IPS-18a (cell line): ENCODE measurements at regions not wholly inside any gene's neighbourhood (a gene's known extent, or its start where the extent isn't known, plus 50 kb on each side); places are given as distances from the start of the nearest gene placed in this dataset.

Source experiments
- H3K27ac ChIP-seq: one replicate; pipeline ENCODE4 v1.5.1; 2013; ENCODE audit warnings: low read length
- H3K27me3 ChIP-seq: one replicate; pipeline ENCODE4 v1.6.1; 2013; ENCODE audit warnings: mild to moderate bottlenecking, low read length; ENCODE audit not compliant: control insufficient read depth, insufficient read depth
- H3K36me3 ChIP-seq: one replicate; pipeline ENCODE4 v1.6.1; 2013; ENCODE audit warnings: low read depth, low read length; ENCODE audit not compliant: control insufficient read depth
- H3K4me1 ChIP-seq: one replicate; pipeline ENCODE4 v1.6.1; 2013; ENCODE audit warnings: low read depth, low read length; ENCODE audit not compliant: control insufficient read depth
- H3K4me3 ChIP-seq: one replicate; pipeline ENCODE4 v1.5.1; 2013; ENCODE audit warnings: low read length
- H3K9ac ChIP-seq: one replicate; pipeline ENCODE4 v1.6.1; 2013; ENCODE audit warnings: mild to moderate bottlenecking, low read length, moderate library complexity
- H3K9me3 ChIP-seq: one replicate; pipeline ENCODE4 v1.6.1; 2013; ENCODE audit warnings: low read depth, low read length; ENCODE audit not compliant: control insufficient read depth

GRCh38 chr1:218787826-218788225 lies 385.9 kb upstream of the LYPLAL1 start:
- Histone ChIP-seq H3K27ac (no peak overlapping the region), H3K4me3 (no peak overlapping the region), H3K9me3 (no peaks in the 10 kb centered on the region), H3K36me3 (no peaks in the 10 kb centered on the region), H3K9ac (no peak overlapping the region), H3K4me1 (no peaks in the 10 kb centered on the region), H3K27me3 (no peaks in the 10 kb centered on the region)

DNA sequence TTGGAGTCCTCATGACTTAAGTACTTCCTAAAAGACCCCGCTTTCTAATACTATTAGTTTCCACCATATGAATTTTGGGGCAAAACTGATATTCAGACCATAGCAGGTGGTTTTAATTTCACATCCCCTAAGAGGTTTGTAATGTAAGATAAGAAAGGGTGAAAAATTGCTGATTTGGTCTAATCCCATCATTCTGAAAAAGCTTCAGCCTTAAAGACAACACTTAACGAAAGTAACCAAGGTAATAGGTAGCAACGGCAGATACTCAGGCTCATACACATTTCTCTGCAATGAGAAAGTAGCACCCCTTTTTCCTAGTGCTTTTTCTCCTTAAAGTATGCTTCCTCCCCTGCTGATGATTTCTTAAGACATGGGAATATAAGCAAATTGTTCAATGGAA lies 376.9 kb upstream of the LYPLAL1 start:
- H3K9me3 ChIP-seq, result no peaks in the 10 kb centered on the region
- H3K4me1 ChIP-seq, result no peaks in the 10 kb centered on the region
- H3K27me3 ChIP-seq, result no peaks in the 10 kb centered on the region
- no peak overlapping the region for H3K27ac ChIP-seq
- H3K9ac ChIP-seq, result no peak overlapping the region
- no peak overlapping the region for H3K4me3 ChIP-seq
- no peaks in the 10 kb centered on the region for H3K36me3 ChIP-seq

- Histone ChIP-seq H3K9me3 (no peaks in the 10 kb centered on the region), H3K27ac (no peak overlapping the region), H3K4me1 (no peaks in the 10 kb centered on the region), H3K27me3 (no peaks in the 10 kb centered on the region), H3K9ac (no peak overlapping the region), H3K36me3 (no peaks in the 10 kb centered on the region), H3K4me3 (no peak overlapping the region)
Observed at GRCh38 chr1:218802799-218803198, 370.9 kb upstream of the LYPLAL1 start.

GRCh38 chr1:218803351-218803997 lies 370.2 kb upstream of the LYPLAL1 start:
- no peaks in the 10 kb centered on the region for H3K36me3 ChIP-seq
- H3K4me1 ChIP-seq, result no peaks in the 10 kb centered on the region
- no peaks in the 10 kb centered on the region for H3K27me3 ChIP-seq
- H3K27ac ChIP-seq, result no peak overlapping the region
- H3K4me3 ChIP-seq, result no peak overlapping the region
- no peak overlapping the region for H3K9ac ChIP-seq
- no peaks in the 10 kb centered on the region for H3K9me3 ChIP-seq

- Histone ChIP-seq H3K36me3 (no peaks in the 10 kb centered on the region), H3K4me1 (no peaks in the 10 kb centered on the region), H3K27me3 (no peaks in the 10 kb centered on the region), H3K4me3 (no peak overlapping the region), H3K27ac (no peak overlapping the region), H3K9me3 (no peaks in the 10 kb centered on the region), H3K9ac (no peak overlapping the region)
Observed at GRCh38 chr1:218804014-218804785, 369.5 kb upstream of the LYPLAL1 start.

DNA sequence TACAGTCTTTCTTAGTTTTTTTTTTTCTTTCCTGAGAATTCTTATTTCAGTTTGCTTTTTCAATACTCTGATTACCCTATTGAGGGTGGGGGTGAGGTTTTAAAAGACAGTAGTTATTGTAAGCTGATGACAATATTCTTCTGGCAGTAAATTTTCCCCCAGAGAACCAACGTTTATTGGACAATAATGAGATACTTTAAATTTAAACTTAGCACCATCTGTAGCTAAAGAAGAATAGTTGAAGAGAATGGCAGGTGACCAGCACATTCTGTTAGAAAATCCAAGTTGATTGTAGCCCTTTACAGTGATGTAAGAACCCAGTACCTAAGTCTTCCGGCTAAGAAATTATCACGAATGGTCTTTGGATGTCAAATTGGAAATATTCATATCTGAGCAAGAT lies 364.6 kb upstream of the LYPLAL1 start:
- Histone ChIP-seq H3K27ac (no peak overlapping the region), H3K9me3 (no peaks in the 10 kb centered on the region), H3K4me1 (no peaks in the 10 kb centered on the region), H3K4me3 (no peak overlapping the region), H3K27me3 (no peaks in the 10 kb centered on the region), H3K9ac (no peak overlapping the region), H3K36me3 (no peaks in the 10 kb centered on the region)

DNA sequence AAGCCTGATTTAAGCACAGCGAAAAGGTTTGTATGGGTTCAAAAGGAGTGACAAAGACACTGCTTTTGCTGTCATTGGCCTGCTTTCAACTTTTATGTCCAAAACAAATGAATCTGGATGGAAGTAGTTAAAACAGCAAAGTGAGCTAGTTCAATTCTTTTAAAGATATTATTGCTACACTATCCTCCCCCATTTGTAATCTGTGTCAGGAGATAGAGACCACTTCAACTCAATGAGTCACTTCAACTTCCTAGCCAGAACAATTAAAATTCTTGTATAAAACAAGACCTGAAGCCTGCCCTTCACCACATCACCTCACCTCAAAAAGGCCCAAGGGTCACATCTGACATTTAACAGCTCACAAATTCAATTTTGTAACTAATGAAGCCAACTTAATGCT lies 364.1 kb upstream of the LYPLAL1 start:
- Histone ChIP-seq H3K4me1 (no peaks in the 10 kb centered on the region), H3K9me3 (no peaks in the 10 kb centered on the region), H3K9ac (no peak overlapping the region), H3K27me3 (no peaks in the 10 kb centered on the region), H3K27ac (no peak overlapping the region), H3K36me3 (no peaks in the 10 kb centered on the region), H3K4me3 (no peak overlapping the region)

GRCh38 chr1:218810306-218810705 lies 363.4 kb upstream of the LYPLAL1 start:
- Histone ChIP-seq H3K9ac (no peak overlapping the region), H3K9me3 (no peaks in the 10 kb centered on the region), H3K27me3 (no peaks in the 10 kb centered on the region), H3K4me1 (no peaks in the 10 kb centered on the region), H3K4me3 (no peak overlapping the region), H3K36me3 (no peaks in the 10 kb centered on the region), H3K27ac (no peak overlapping the region)

DNA sequence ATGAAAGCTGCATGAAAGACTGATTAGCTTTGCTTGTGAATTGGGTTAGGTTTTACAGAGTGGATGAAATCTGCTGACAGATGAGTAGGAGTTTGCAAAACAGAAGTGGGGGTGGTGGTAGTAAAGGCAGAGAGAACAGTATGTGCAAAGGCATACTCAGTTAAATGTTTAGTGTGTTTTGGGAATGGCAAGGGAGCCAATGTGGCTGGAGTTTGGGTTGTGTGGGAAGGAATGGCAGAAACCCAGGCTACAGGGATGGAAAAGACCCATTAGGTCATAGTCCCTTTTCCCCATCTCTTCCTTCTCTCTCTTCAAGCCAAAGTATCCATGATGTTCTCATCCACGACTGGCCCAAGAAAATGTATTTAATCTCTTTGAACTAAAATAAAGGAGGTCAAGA lies 362.2 kb upstream of the LYPLAL1 start:
- H3K9ac ChIP-seq, result no peak overlapping the region
- no peaks in the 10 kb centered on the region for H3K36me3 ChIP-seq
- no peaks in the 10 kb centered on the region for H3K27me3 ChIP-seq
- no peak overlapping the region for H3K27ac ChIP-seq
- H3K9me3 ChIP-seq, result no peaks in the 10 kb centered on the region
- no peak overlapping the region for H3K4me3 ChIP-seq
- H3K4me1 ChIP-seq, result no peaks in the 10 kb centered on the region

GRCh38 chr1:218812360-218812759 lies 361.3 kb upstream of the LYPLAL1 start:
- Histone ChIP-seq H3K9ac (no peak overlapping the region), H3K36me3 (no peaks in the 10 kb centered on the region), H3K27me3 (no peaks in the 10 kb centered on the region), H3K4me1 (no peaks in the 10 kb centered on the region), H3K4me3 (no peak overlapping the region), H3K27ac (no peak overlapping the region), H3K9me3 (no peaks in the 10 kb centered on the region)

DNA sequence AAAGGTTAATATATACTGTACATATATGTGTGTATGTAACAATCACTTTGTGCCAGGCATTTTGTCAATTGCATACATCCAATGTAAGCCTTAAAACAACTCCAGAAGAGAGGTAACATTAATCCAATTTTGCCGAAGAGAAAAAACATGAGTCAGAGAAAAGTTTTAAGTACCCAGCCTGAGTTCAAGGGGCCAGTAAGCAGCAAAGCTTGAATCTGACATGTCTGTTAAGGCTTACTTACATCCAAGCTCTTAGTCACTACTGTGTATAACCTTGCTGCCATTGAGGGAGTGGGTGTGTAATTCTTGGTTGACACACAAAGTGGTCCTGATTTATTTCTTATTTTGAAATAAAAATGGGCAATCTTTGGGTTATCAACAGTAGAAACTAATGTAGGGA lies 360.4 kb upstream of the LYPLAL1 start:
- Histone ChIP-seq H3K4me1 (no peaks in the 10 kb centered on the region), H3K4me3 (no peak overlapping the region), H3K36me3 (no peaks in the 10 kb centered on the region), H3K9me3 (no peaks in the 10 kb centered on the region), H3K27me3 (no peaks in the 10 kb centered on the region), H3K9ac (no peak overlapping the region), H3K27ac (no peak overlapping the region)

- no peaks in the 10 kb centered on the region for H3K27me3 ChIP-seq
- no peak overlapping the region for H3K27ac ChIP-seq
- H3K36me3 ChIP-seq, result no peaks in the 10 kb centered on the region
- no peak overlapping the region for H3K4me3 ChIP-seq
- no peaks in the 10 kb centered on the region for H3K4me1 ChIP-seq
- no peak overlapping the region for H3K9ac ChIP-seq
- no peaks in the 10 kb centered on the region for H3K9me3 ChIP-seq
Observed at GRCh38 chr1:218815076-218815475, 358.6 kb upstream of the LYPLAL1 start.
